H1 (cell line): ENCODE measurements at regions not wholly inside any gene's neighbourhood (a gene's known extent, or its start where the extent isn't known, plus 50 kb on each side); places are given as distances from the start of the nearest gene placed in this dataset.

Source experiments
- CTCF ChIA-PET: fragments of 300-600 bp; sonication (Branson Sonifier 250); formaldehyde crosslinking; loops from one replicate; lab custom pipeline; 2021; ENCODE audit not compliant: partially characterized antibody; lab: Charles Lee
- POLR2A ChIA-PET: fragments of 300-600 bp; sonication (Branson Sonifier 250); formaldehyde crosslinking; loops from one replicate; lab custom pipeline; 2021; ENCODE audit warnings: inconsistent platforms; ENCODE audit not compliant: partially characterized antibody; lab: Charles Lee
- DNase-seq, 2 experiments: peaks; one replicate each; pipeline versions ENCODE4 v3.0.0 to v3.0.0-alpha.2; 2010 to 2022; ENCODE audit warnings: low spot score in 2 of 2, low read depth in 1 of 2, mixed read lengths in 1 of 2
- FAIRE-seq: peaks from 2 replicates; lab custom pipeline; 2011; peaks lifted over from hg19 to GRCh38; lab: Jason Lieb, UNC
- H2AFZ ChIP-seq: 2 replicates; pipeline ENCODE4 v1.8.1; 2012; ENCODE audit warnings: low read length, inconsistent platforms
- H2AK5ac ChIP-seq: 2 replicates; pipeline ENCODE4 v1.6.1; 2013; ENCODE audit warnings: low read depth, low read length
- H2BK120ac ChIP-seq: replicated peaks from 2 replicates; pipeline ENCODE3; 2013; ENCODE audit warnings: low read depth, low read length, inconsistent platforms
- H2BK12ac ChIP-seq: 2 replicates; pipeline ENCODE4 v1.6.1; 2013; ENCODE audit warnings: low read depth, low read length
- H2BK15ac ChIP-seq: 2 replicates; pipeline ENCODE4 v1.6.1; 2013; ENCODE audit warnings: low read length
- H2BK20ac ChIP-seq: 2 replicates; pipeline ENCODE4 v1.6.1; 2013; ENCODE audit warnings: low read length
- H2BK5ac ChIP-seq: 2 replicates; pipeline ENCODE4 v1.6.1; 2013; ENCODE audit warnings: low read depth, low read length
- H3K14ac ChIP-seq: 2 replicates; pipeline ENCODE4 v1.6.1; 2013; ENCODE audit warnings: inconsistent platforms; ENCODE audit not compliant: insufficient read length
- H3K18ac ChIP-seq: 2 replicates; pipeline ENCODE4 v1.6.1; 2013; ENCODE audit warnings: low read length; ENCODE audit errors: extremely low read depth
- H3K23ac ChIP-seq: 2 replicates; pipeline ENCODE4 v1.6.1; 2013; ENCODE audit warnings: inconsistent platforms; ENCODE audit not compliant: insufficient read length
- H3K23me2 ChIP-seq: 2 replicates; pipeline ENCODE4 v1.6.1; 2013; ENCODE audit warnings: low read depth, low read length
- H3K27ac ChIP-seq: 2 replicates; pipeline ENCODE4 v1.6.1; 2011; ENCODE audit warnings: low read depth, low read length, inconsistent platforms
- H3K27me3 ChIP-seq, 4 experiments: replicated peaks in 1 of 4; 1 replicate in 1 of 4; 2 replicates in 3 of 4; pipeline versions ENCODE4 v1.6.1 to v1.8.1; 2011 to 2013; ENCODE audit warnings: low read length in 3 of 4, mild to moderate bottlenecking in 3 of 4, inconsistent platforms in 2 of 4, mixed read lengths in 2 of 4, moderate library complexity in 1 of 4; ENCODE audit not compliant: control insufficient read depth in 3 of 4, insufficient read depth in 3 of 4; ENCODE audit errors: extremely low read depth in 1 of 4
- H3K36me3 ChIP-seq, 4 experiments: 2 replicates each; pipeline versions ENCODE4 v1.6.1 to v1.8.1; 2011 to 2013; ENCODE audit warnings: mild to moderate bottlenecking in 4 of 4, low read length in 3 of 4, moderate library complexity in 2 of 4, control low read depth in 1 of 4, inconsistent platforms in 1 of 4; ENCODE audit not compliant: insufficient read depth in 4 of 4, control insufficient read depth in 2 of 4
- H3K4ac ChIP-seq: replicated peaks from 2 replicates; pipeline ENCODE3; 2013; ENCODE audit warnings: low read length, low read depth, mixed read lengths, inconsistent platforms; ENCODE audit not compliant: insufficient read length
- H3K4me1 ChIP-seq, 4 experiments: replicated peaks in 1 of 4; 1 replicate in 1 of 4; 2 replicates in 3 of 4; pipeline versions ENCODE4 v1.6.1 to v1.8.1; 2011 to 2013; ENCODE audit warnings: low read length in 3 of 4, inconsistent platforms in 2 of 4, mixed read lengths in 1 of 4; ENCODE audit not compliant: insufficient read depth in 4 of 4, control insufficient read depth in 3 of 4
- H3K4me2 ChIP-seq, 2 experiments: 2 replicates each; pipeline versions ENCODE4 v1.6.1 to v1.8.1; 2011 to 2013; ENCODE audit warnings: low read depth in 2 of 2, low read length in 2 of 2, control low read depth in 1 of 2, inconsistent platforms in 1 of 2, mild to moderate bottlenecking in 1 of 2; ENCODE audit not compliant: insufficient read depth in 1 of 2
- H3K4me3 ChIP-seq, 4 experiments: fragments of 200-600, 300-600 bp in 1 of 4; sonication (generic), shearing (Covaris generic), sonication (Bioruptor Twin) in 1 of 4; 2 replicates each; pipeline versions ENCODE4 v1.5.1 to v1.8.1; 2011 to 2016; ENCODE audit warnings: low read length in 4 of 4, low read depth in 3 of 4, control low read depth in 2 of 4, inconsistent platforms in 2 of 4, mild to moderate bottlenecking in 2 of 4, mixed read lengths in 1 of 4, moderate library complexity in 1 of 4; ENCODE audit not compliant: insufficient read depth in 2 of 4; ENCODE audit errors: extremely low read depth in 1 of 4
- H3K56ac ChIP-seq: replicated peaks from 2 replicates; pipeline ENCODE3; 2013; ENCODE audit warnings: low read depth, mild to moderate bottlenecking, mixed read lengths, low read length, inconsistent platforms; ENCODE audit not compliant: insufficient read length
- H3K79me1 ChIP-seq: 2 replicates; pipeline ENCODE4 v1.6.1; 2013; ENCODE audit warnings: low read depth, low read length, control low read depth
- H3K79me2 ChIP-seq, 2 experiments: 2 replicates each; pipeline versions ENCODE4 v1.6.1 to v1.8.1; 2012 to 2013; ENCODE audit warnings: low read length in 2 of 2, mild to moderate bottlenecking in 2 of 2, inconsistent platforms in 1 of 2; ENCODE audit not compliant: insufficient read depth in 2 of 2, control insufficient read depth in 1 of 2
- H3K9ac ChIP-seq, 4 experiments: replicated peaks in 1 of 4; 1 replicate in 1 of 4; 2 replicates in 3 of 4; pipeline versions ENCODE4 v1.6.1 to v1.8.1; 2011 to 2013; ENCODE audit warnings: low read depth in 3 of 4, low read length in 3 of 4, control low read depth in 2 of 4, mild to moderate bottlenecking in 2 of 4, moderate library complexity in 2 of 4, inconsistent platforms in 1 of 4; ENCODE audit errors: extremely low read depth in 1 of 4
- H3K9me3 ChIP-seq, 2 experiments: 2 replicates each; pipeline versions ENCODE4 v1.6.1 to v1.8.1; 2012 to 2013; ENCODE audit warnings: mild to moderate bottlenecking in 2 of 2, moderate library complexity in 2 of 2, control low read depth in 1 of 2, inconsistent platforms in 1 of 2, low read depth in 1 of 2, low read length in 1 of 2, mixed read lengths in 1 of 2; ENCODE audit not compliant: insufficient read depth in 2 of 2
- H4K20me1 ChIP-seq, 2 experiments: replicated peaks in 1 of 2; 2 replicates each; pipeline versions ENCODE3 to v1.8.1; 2011 to 2013; ENCODE audit warnings: inconsistent platforms in 2 of 2, low read length in 2 of 2, mild to moderate bottlenecking in 1 of 2; ENCODE audit not compliant: insufficient read depth in 2 of 2, control insufficient read depth in 1 of 2
- H4K5ac ChIP-seq: 2 replicates; pipeline ENCODE4 v1.6.1; 2013; ENCODE audit warnings: low read length, low read depth, mixed read lengths, inconsistent platforms; ENCODE audit not compliant: insufficient read length
- H4K8ac ChIP-seq: 2 replicates; pipeline ENCODE4 v1.8.0; 2013; ENCODE audit warnings: mild to moderate bottlenecking, moderate library complexity, low read length, inconsistent platforms; ENCODE audit not compliant: insufficient read depth; ENCODE audit errors: extremely low read depth
- H4K91ac ChIP-seq: replicated peaks from 2 replicates; pipeline ENCODE3; 2013; ENCODE audit warnings: low read length, mixed read lengths, inconsistent platforms; ENCODE audit not compliant: insufficient read length
- ASH2L ChIP-seq: fragments of 200-600, 300-600 bp; sonication (generic); IDR thresholded peaks from one replicate; pipeline ENCODE4 v1.7.1; 2017; ENCODE audit warnings: low read length
- BACH1 ChIP-seq: IDR thresholded peaks from 2 replicates; pipeline ENCODE4 v1.6.1; 2012; ENCODE audit warnings: low read length, improper control_type of control experiment
- CEBPB ChIP-seq: IDR thresholded peaks from 2 replicates; pipeline ENCODE4 v1.6.1; 2012; ENCODE audit warnings: low read depth, low read length
- CHD2 ChIP-seq: IDR thresholded peaks from 2 replicates; pipeline ENCODE4 v1.6.1; 2012; ENCODE audit warnings: low read length, improper control_type of control experiment
- EP300 ChIP-seq, 2 experiments: IDR thresholded peaks; 1 replicate in 1 of 2; 2 replicates in 1 of 2; pipeline ENCODE4 v1.6.1; 2011 to 2012; ENCODE audit warnings: low read depth in 2 of 2, low read length in 2 of 2, mild to moderate bottlenecking in 2 of 2, borderline replicate concordance in 1 of 2, inconsistent platforms in 1 of 2, moderate library complexity in 1 of 2
- HDAC6 ChIP-seq: IDR thresholded peaks from one replicate; pipeline ENCODE4 v1.7.1; 2012; ENCODE audit warnings: low read depth, mild to moderate bottlenecking, inconsistent platforms, low read length, moderate library complexity
- KDM1A ChIP-seq: fragments of 200-600, 300-600 bp; sonication (generic); IDR thresholded peaks from 2 replicates; pipeline ENCODE4 v1.7.1; 2016; ENCODE audit warnings: mild to moderate bottlenecking, low read length, borderline replicate concordance
- KDM5A ChIP-seq: fragments of 200-600 bp; IDR thresholded peaks from 2 replicates; pipeline ENCODE4 v1.7.1; 2012; ENCODE audit warnings: mild to moderate bottlenecking, low read length, inconsistent platforms, mixed read lengths
- MAFK ChIP-seq: IDR thresholded peaks from 2 replicates; pipeline ENCODE4 v1.6.1; 2012; ENCODE audit warnings: low read depth, mild to moderate bottlenecking, improper control_type of control experiment, low read length
- PHF8 ChIP-seq: fragments of 200-600 bp; sonication (generic); conservative IDR thresholded peaks from 2 replicates; pipeline ENCODE4 v1.7.1; 2012; ENCODE audit warnings: low read depth, mild to moderate bottlenecking, inconsistent platforms, low read length, moderate library complexity
- POLR2A ChIP-seq, 2 experiments: IDR thresholded peaks; 1 replicate in 1 of 2; 2 replicates in 1 of 2; pipeline ENCODE4 v1.6.1; 2011; ENCODE audit warnings: low read depth in 2 of 2, low read length in 2 of 2, mild to moderate bottlenecking in 2 of 2; ENCODE audit errors: control extremely low read depth in 1 of 2
- POLR2AphosphoS5 ChIP-seq: IDR thresholded peaks from 2 replicates; pipeline ENCODE4 v1.6.1; 2011; ENCODE audit warnings: low read depth, low read length
- SP2 ChIP-seq: IDR thresholded peaks from 2 replicates; pipeline ENCODE4 v1.6.1; 2012; ENCODE audit warnings: mild to moderate bottlenecking, low read length, inconsistent platforms
- TAF1 ChIP-seq: IDR thresholded peaks from 2 replicates; pipeline ENCODE4 v1.6.1; 2011; ENCODE audit warnings: mild to moderate bottlenecking, low read depth, low read length
- TEAD4 ChIP-seq: IDR thresholded peaks from 2 replicates; pipeline ENCODE4 v1.6.1; 2012; ENCODE audit warnings: low read depth, low read length, inconsistent platforms, mixed read lengths
- WGBS, 2 experiments: shearing (Covaris generic) in 1 of 2; methylation state at CpG; one replicate each; pipeline versions ENCODE4 v1.1.6 to v1.1.7; 2013 to 2015; ENCODE audit warnings: low lambda C conversion rate in 2 of 2, mixed read lengths in 2 of 2, inconsistent platforms in 1 of 2, low coverage in 1 of 2, missing lambda C conversion rate in 1 of 2; ENCODE audit not compliant: insufficient replicate concordance in 2 of 2, insufficient coverage in 1 of 2, insufficient read length in 1 of 2; ENCODE audit errors: extremely low coverage in 1 of 2, missing lambda C conversion rate in 1 of 2; 5-methylcytosine and 5-hydroxymethylcytosine counted together
- TF ChIP-seq, protein P1 (sequence below): IDR thresholded peaks from 2 replicates; pipeline ENCODE4 v1.6.1; 2011; ENCODE audit warnings: low read depth, mild to moderate bottlenecking, low read length; ENCODE audit not compliant: insufficient read depth

DNA sequence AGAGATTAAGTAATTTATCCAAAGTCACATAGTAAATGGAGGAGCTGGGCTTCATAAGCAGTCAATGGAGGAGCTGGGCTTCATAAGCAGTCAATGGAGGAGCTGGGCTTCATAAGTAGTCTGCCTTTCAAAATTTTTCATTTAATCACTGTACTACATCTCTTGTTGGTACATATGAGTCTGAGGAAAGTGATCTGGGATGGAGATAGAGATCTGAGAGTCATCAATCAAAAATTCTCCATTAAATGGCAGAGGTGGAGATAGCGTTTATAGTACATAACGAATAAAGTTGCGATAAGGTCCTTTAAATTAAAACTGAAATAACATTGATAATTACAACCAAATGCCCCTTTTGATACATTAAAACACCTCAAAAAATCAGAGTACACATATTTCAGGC, 189.3 kb downstream of the KLF5 start:
- POLR2A ChIA-PET = no interaction called here
- H3K56ac ChIP-seq = no peak overlapping the region
- CTCF ChIA-PET = interaction anchor here (0.6 to 2.9 kb wide), 3 partner anchors 15 to 455 kb away, joined by 3 to 9 read pairs (median 4); no protein-coding TSS in a partner anchor
- no peaks in the 10 kb centered on the region for H3K27me3 ChIP-seq
- H3K14ac ChIP-seq = no peak overlapping the region
- no peak overlapping the region for H3K23ac ChIP-seq
- no peak overlapping the region for H4K91ac ChIP-seq
- WGBS, 2 experiments = 92% methylated on average over 3 of the region's 3 CpGs; no CpG with 5 or more reads in 1 of the 2 experiments
- H3K79me1 ChIP-seq = no peaks in the 10 kb centered on the region
- H3K4me2 ChIP-seq = no peak overlapping the region
- no peak overlapping the region for H2BK120ac ChIP-seq
- H2BK15ac ChIP-seq = no peak overlapping the region
- H3K27ac ChIP-seq = no peak overlapping the region
- peaks cover 0 to 3% (median under 1%) of the 10 kb centered on the region in 4 experiments; a peak in 3 of 7 replicates for H3K4me1 ChIP-seq
- no peaks in the 10 kb centered on the region for H3K36me3 ChIP-seq
- H4K5ac ChIP-seq = no peak overlapping the region
- H2AFZ ChIP-seq = no peak overlapping the region
- H2BK5ac ChIP-seq = no peak overlapping the region
- FAIRE-seq = no peak
- no peak overlapping the region for H3K4ac ChIP-seq
- H3K23me2 ChIP-seq = no peaks in the 10 kb centered on the region
- H2BK20ac ChIP-seq = no peak overlapping the region
- no peak overlapping the region for H3K9ac ChIP-seq
- H2AK5ac ChIP-seq = no peak overlapping the region
- H2BK12ac ChIP-seq = no peak overlapping the region
- no peaks in the 10 kb centered on the region for H3K79me2 ChIP-seq
- no peak overlapping the region for H3K4me3 ChIP-seq
- H3K9me3 ChIP-seq = no peaks in the 10 kb centered on the region
- H4K20me1 ChIP-seq = no peaks in the 10 kb centered on the region
- no peak overlapping the region for H3K18ac ChIP-seq
- H4K8ac ChIP-seq = no peak overlapping the region
- DNase-seq = no peak
- no peak for TF ChIP-seq PHF8
- TF ChIP-seq BACH1 = no peak
- TF ChIP-seq, protein P1, sequence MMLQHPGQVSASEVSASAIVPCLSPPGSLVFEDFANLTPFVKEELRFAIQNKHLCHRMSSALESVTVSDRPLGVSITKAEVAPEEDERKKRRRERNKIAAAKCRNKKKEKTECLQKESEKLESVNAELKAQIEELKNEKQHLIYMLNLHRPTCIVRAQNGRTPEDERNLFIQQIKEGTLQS = no peak
- no peak for TF ChIP-seq KDM5A
- TF ChIP-seq POLR2AphosphoS5 = no peak
- TF ChIP-seq CEBPB = no peak
- no peak for TF ChIP-seq ASH2L
- no peak for TF ChIP-seq MAFK
- no peak for TF ChIP-seq TEAD4
- TF ChIP-seq KDM1A = no peak
- TF ChIP-seq SP2 = no peak
- TF ChIP-seq HDAC6 = no peak
- no peak for TF ChIP-seq EP300 (IDR thresholded peaks at IDR 0.05; ENCODE audit: borderline replicate concordance in 1 of 2, low read depth in 2 of 2, low read length in 2 of 2)
- TF ChIP-seq POLR2A (IDR thresholded peaks at IDR 0.05; ENCODE audit: control extremely low read depth in 1 of 2, low read depth in 2 of 2, low read length in 2 of 2) = no peak
- TF ChIP-seq TAF1 = no peak
- TF ChIP-seq CHD2 = no peak
